OCI-LY3 (cell line): ENCODE measurements at regions not wholly inside any gene's neighbourhood (a gene's known extent, or its start where the extent isn't known, plus 50 kb on each side); places are given as distances from the start of the nearest gene placed in this dataset.

ENCODE experiments used
- H2AFZ ChIP-seq: fragments of 200-600, 300-600 bp; shearing (Covaris generic); 2 replicates; pipeline ENCODE4 v1.6.0; 2014; ENCODE audit warnings: antibody characterized with exemption, low read depth, low read length
- H3K27ac ChIP-seq: fragments of 200-600, 300-600 bp; sonication (generic); 2 replicates; pipeline ENCODE4 v1.5.1; 2014; ENCODE audit warnings: mild to moderate bottlenecking, low read length, moderate library complexity, mixed read lengths
- H3K27me3 ChIP-seq: fragments of 200-600, 300-600 bp; sonication (generic); 2 replicates; pipeline ENCODE4 v1.6.1; 2014; ENCODE audit warnings: low read depth, low read length, mixed read lengths
- H3K36me3 ChIP-seq: fragments of 200-600, 300-600 bp; sonication (generic); replicated peaks from 2 replicates; pipeline ENCODE3; 2014; ENCODE audit warnings: low read depth, low read length, mixed read lengths
- H3K4me1 ChIP-seq: fragments of 300-600, 200-600 bp; sonication (generic); 2 replicates; pipeline ENCODE4 v1.6.1; 2014; ENCODE audit warnings: low read length, mixed read lengths
- H3K4me2 ChIP-seq: fragments of 200-600, 300-600 bp; sonication (generic); 2 replicates; pipeline ENCODE4 v1.6.1; 2014; ENCODE audit warnings: low read length, mixed read lengths
- H3K4me3 ChIP-seq: fragments of 300-600, 200-600 bp; sonication (generic); 2 replicates; pipeline ENCODE4 v1.5.1; 2014; ENCODE audit warnings: antibody characterized with exemption, mild to moderate bottlenecking, low read length, moderate library complexity
- H3K79me2 ChIP-seq: fragments of 300-600, 200-600 bp; shearing (Covaris generic); 2 replicates; pipeline ENCODE4 v1.6.1; 2014; ENCODE audit warnings: mild to moderate bottlenecking, low read length, mixed read lengths
- H3K9ac ChIP-seq: fragments of 300-600, 200-600 bp; shearing (Covaris generic); 2 replicates; pipeline ENCODE4 v1.6.0; 2014; ENCODE audit warnings: mild to moderate bottlenecking, low read length, moderate library complexity
- H3K9me3 ChIP-seq: fragments of 200-600, 300-600 bp; shearing (Covaris generic); 2 replicates; pipeline ENCODE4 v1.6.1; 2014; ENCODE audit warnings: low read length, mixed read lengths; ENCODE audit not compliant: insufficient read depth
- H4K20me1 ChIP-seq: fragments of 200-600, 300-600 bp; sonication (generic); 2 replicates; pipeline ENCODE4 v1.6.1; 2016; ENCODE audit warnings: low read length, mixed read lengths; ENCODE audit not compliant: insufficient read depth
- EZH2phosphoT487 ChIP-seq: fragments of 200-600 bp; shearing (Covaris generic); IDR thresholded peaks from 2 replicates; pipeline ENCODE4 v1.6.1; 2018; ENCODE audit warnings: antibody characterized with exemption, mixed run types, low read depth
- TF ChIP-seq, protein P1 (sequence below): fragments of 200-600, 300-600 bp; sonication (generic); IDR thresholded peaks from 2 replicates; pipeline ENCODE4 v1.5.1; 2014; ENCODE audit warnings: antibody characterized with exemption, low read length, low read depth

DNA sequence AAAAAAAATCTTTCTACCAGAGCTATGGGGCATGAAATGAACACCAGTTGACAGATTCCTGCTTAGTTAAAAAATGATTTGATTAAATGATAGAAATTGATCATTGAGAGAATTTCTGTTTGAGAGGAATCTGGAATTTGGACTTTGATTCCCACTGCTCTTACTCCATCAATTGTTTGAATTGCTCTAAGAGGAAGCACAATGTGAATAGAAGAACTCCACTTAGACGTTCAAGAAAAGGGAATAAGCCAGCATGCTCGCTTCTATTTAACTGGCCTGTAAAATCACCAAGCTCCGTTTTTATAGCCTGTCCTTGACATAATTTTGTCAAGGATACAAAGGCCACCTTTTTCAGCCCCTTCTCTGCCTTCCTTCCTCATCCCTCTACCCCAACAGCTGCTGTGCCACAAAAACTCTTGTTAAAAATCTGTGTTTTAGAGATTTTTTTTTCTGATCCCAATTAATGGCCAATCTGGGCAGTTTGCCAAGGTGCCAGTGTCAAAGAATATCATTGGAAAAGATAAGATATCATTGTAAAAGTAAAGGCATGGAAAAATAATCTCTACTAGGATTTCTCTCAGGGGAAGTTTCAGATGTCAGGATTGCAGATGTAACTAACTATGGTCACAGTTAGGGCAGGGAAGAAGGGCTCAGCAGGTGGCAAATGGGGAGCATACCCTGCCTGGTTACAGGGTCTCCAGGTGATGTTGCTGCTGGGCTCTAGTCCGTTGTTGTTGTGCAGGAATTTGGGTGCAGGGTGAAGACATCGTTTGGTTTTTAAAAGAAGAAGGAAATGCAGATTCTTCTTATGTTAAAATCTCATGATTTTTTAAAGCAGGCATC is 301.8 kb upstream of the PDZRN3 start:
- H3K4me3 ChIP-seq, result no peak overlapping the region
- H3K27ac ChIP-seq, result no peak overlapping the region
- peaks cover 8% of the 10 kb centered on the region for H3K4me1 ChIP-seq
- H3K36me3 ChIP-seq, result no peaks in the 10 kb centered on the region
- no peak overlapping the region for H2AFZ ChIP-seq
- no peaks in the 10 kb centered on the region for H3K79me2 ChIP-seq
- H3K9me3 ChIP-seq, result no peaks in the 10 kb centered on the region
- no peak overlapping the region for H3K4me2 ChIP-seq
- no peaks in the 10 kb centered on the region for H3K27me3 ChIP-seq
- no peak overlapping the region for H3K9ac ChIP-seq
- TF ChIP-seq, protein P1, sequence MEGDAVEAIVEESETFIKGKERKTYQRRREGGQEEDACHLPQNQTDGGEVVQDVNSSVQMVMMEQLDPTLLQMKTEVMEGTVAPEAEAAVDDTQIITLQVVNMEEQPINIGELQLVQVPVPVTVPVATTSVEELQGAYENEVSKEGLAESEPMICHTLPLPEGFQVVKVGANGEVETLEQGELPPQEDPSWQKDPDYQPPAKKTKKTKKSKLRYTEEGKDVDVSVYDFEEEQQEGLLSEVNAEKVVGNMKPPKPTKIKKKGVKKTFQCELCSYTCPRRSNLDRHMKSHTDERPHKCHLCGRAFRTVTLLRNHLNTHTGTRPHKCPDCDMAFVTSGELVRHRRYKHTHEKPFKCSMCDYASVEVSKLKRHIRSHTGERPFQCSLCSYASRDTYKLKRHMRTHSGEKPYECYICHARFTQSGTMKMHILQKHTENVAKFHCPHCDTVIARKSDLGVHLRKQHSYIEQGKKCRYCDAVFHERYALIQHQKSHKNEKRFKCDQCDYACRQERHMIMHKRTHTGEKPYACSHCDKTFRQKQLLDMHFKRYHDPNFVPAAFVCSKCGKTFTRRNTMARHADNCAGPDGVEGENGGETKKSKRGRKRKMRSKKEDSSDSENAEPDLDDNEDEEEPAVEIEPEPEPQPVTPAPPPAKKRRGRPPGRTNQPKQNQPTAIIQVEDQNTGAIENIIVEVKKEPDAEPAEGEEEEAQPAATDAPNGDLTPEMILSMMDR, result no peak
- no peak for TF ChIP-seq EZH2phosphoT487
- H4K20me1 ChIP-seq, result no peaks in the 10 kb centered on the region

DNA sequence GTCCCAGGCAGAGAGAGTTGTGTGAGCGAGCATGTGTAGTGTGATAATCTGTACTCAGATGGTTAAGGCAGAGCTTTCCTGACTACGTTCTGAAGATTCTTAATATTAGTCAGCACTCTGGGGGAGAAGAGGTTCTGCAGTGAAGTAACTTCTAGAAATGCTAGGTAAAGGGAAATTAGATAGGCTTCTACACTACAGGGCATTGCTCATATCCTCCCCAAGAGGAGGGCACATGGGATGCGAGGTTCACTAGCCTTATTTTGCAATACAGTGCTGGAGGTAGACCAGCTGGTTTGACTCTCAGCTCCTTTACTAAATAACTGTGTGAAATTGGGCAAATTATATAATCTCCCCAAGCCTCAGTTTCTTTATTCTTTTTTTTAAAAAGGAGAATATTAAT is 300.3 kb upstream of the PDZRN3 start:
- H3K36me3 ChIP-seq, result no peaks in the 10 kb centered on the region
- no peak overlapping the region for H3K9ac ChIP-seq
- no peaks in the 10 kb centered on the region for H3K27me3 ChIP-seq
- H3K4me2 ChIP-seq, result peak overlapping the region; percentile 5; the same call in 1 of the 2 replicates
- no peaks in the 10 kb centered on the region for H4K20me1 ChIP-seq
- H3K27ac ChIP-seq, result no peak overlapping the region
- no peak overlapping the region for H3K4me3 ChIP-seq
- H3K9me3 ChIP-seq, result no peaks in the 10 kb centered on the region
- no peaks in the 10 kb centered on the region for H3K79me2 ChIP-seq
- no peak overlapping the region for H2AFZ ChIP-seq
- H3K4me1 ChIP-seq, result peaks cover 8% of the 10 kb centered on the region
- TF ChIP-seq, protein P1, result no peak
- no peak for TF ChIP-seq EZH2phosphoT487

DNA sequence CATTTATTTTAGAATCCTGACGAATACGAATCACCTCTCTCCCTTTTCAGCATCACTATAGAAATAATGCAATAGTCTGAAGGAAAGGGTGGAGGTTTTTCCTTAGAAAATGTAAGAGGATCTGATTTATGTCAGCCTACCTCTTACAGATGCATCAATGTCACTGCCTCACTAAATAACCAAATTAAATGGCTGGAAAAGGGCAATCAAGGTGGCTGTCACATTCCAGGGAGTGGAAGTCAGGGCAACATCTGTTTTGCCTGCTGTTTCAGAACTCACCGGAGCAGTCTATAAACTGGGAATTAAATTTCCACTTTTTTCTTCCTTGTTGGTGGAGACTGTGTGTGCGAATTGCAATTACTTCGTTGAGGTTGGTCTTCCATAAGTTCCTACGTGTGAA is 299.3 kb upstream of the PDZRN3 start:
- no peak for TF ChIP-seq EZH2phosphoT487
- TF ChIP-seq, protein P1, result no peak
- Histone ChIP-seq H3K27me3 (no peaks in the 10 kb centered on the region), H3K4me3 (no peak overlapping the region), H3K9me3 (no peaks in the 10 kb centered on the region), H4K20me1 (no peaks in the 10 kb centered on the region), H3K79me2 (no peaks in the 10 kb centered on the region), H3K4me1 (peaks cover 8% of the 10 kb centered on the region), H3K9ac (no peak overlapping the region), H3K27ac (no peak overlapping the region), H3K4me2 (no peak overlapping the region), H2AFZ (no peak overlapping the region), H3K36me3 (no peaks in the 10 kb centered on the region)

DNA sequence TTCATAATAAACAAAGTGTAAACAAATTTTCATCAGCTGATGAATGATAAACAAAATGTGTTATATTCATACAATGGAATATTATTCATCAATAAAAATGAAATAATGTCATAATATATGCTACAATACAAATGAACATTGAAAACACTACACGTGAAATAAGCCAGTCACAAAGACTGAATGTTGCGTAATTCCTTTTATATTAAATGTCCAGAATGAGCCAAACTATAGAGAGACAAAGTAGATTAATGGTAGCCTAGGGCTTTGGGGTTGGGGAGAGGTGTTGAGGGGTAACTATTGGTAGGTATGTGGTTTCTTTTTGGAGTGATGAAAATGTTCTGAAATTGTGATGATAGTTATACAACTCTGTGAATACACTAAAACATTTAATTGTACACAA is 292.9 kb upstream of the PDZRN3 start:
- no peaks in the 10 kb centered on the region for H3K9me3 ChIP-seq

More for the DNA sequence above, 292.9 kb upstream of the PDZRN3 start:
- TF ChIP-seq, protein P1, result no peak
- no peak for TF ChIP-seq EZH2phosphoT487
- Histone ChIP-seq H4K20me1 (no peaks in the 10 kb centered on the region), H3K27me3 (no peaks in the 10 kb centered on the region), H3K4me2 (no peak overlapping the region), H2AFZ (no peak overlapping the region), H3K4me1 (no peaks in the 10 kb centered on the region), H3K79me2 (no peaks in the 10 kb centered on the region), H3K9ac (no peak overlapping the region), H3K4me3 (no peak overlapping the region), H3K36me3 (no peaks in the 10 kb centered on the region), H3K27ac (no peak overlapping the region)
